Parathyroid adenoma (tissue), 2 donors: ENCODE measurements at regions not wholly inside any gene's neighbourhood (a gene's known extent, or its start where the extent isn't known, plus 50 kb on each side); places are given as distances from the start of the nearest gene placed in this dataset.

Experiments
- H2AFZ ChIP-seq: fragments of 300-600 bp; sonication (generic); one replicate; pipeline ENCODE4 v1.7.0; 2017; ENCODE audit warnings: antibody characterized with exemption, mild to moderate bottlenecking
- H3K27ac ChIP-seq: fragments of 300-600 bp; sonication (generic); one replicate; pipeline ENCODE4 v1.7.0; 2017
- H3K27me3 ChIP-seq: fragments of 300-600 bp; sonication (generic); one replicate; pipeline ENCODE4 v1.7.0; 2017; ENCODE audit warnings: low read length; ENCODE audit not compliant: control insufficient read depth, insufficient read depth
- H3K36me3 ChIP-seq: fragments of 300-600 bp; sonication (generic); one replicate; pipeline ENCODE4 v1.7.0; 2017; ENCODE audit warnings: low read length; ENCODE audit not compliant: control insufficient read depth, insufficient read depth
- H3K4me1 ChIP-seq: fragments of 300-600 bp; sonication (generic); one replicate; pipeline ENCODE4 v1.7.0; 2017; ENCODE audit warnings: control low read depth
- H3K4me2 ChIP-seq: fragments of 300-600 bp; sonication (generic); one replicate; pipeline ENCODE4 v1.7.0; 2017; ENCODE audit warnings: low read length
- H3K4me3 ChIP-seq: fragments of 300-600 bp; sonication (generic); one replicate; pipeline ENCODE4 v1.7.0; 2017; ENCODE audit warnings: low read depth, low read length
- H3K79me2 ChIP-seq: fragments of 300-600 bp; sonication (generic); one replicate; pipeline ENCODE4 v1.7.0; 2017; ENCODE audit warnings: control low read depth
- H3K9ac ChIP-seq: fragments of 300-600 bp; sonication (generic); one replicate; pipeline ENCODE4 v1.7.0; 2017; ENCODE audit warnings: mild to moderate bottlenecking
- H3K9me3 ChIP-seq: fragments of 300-600 bp; sonication (generic); one replicate; pipeline ENCODE4 v1.7.0; 2017; ENCODE audit warnings: low read length; ENCODE audit not compliant: control insufficient read depth
- TF ChIP-seq, protein P1 (sequence below): fragments of 300-600 bp; sonication (generic); IDR thresholded peaks from one replicate; pipeline ENCODE4 v1.7.0; 2017; ENCODE audit warnings: antibody characterized with exemption, mild to moderate bottlenecking
- donor health status: primary hyperparathyroidism.

- H3K4me2 ChIP-seq = no peak overlapping the region
- H3K79me2 ChIP-seq = no peaks in the 10 kb centered on the region
- H3K27me3 ChIP-seq = no peaks in the 10 kb centered on the region
- no peak overlapping the region for H3K4me3 ChIP-seq
- H3K36me3 ChIP-seq = no peaks in the 10 kb centered on the region
- H3K9ac ChIP-seq = no peak overlapping the region
- TF ChIP-seq, protein P1, sequence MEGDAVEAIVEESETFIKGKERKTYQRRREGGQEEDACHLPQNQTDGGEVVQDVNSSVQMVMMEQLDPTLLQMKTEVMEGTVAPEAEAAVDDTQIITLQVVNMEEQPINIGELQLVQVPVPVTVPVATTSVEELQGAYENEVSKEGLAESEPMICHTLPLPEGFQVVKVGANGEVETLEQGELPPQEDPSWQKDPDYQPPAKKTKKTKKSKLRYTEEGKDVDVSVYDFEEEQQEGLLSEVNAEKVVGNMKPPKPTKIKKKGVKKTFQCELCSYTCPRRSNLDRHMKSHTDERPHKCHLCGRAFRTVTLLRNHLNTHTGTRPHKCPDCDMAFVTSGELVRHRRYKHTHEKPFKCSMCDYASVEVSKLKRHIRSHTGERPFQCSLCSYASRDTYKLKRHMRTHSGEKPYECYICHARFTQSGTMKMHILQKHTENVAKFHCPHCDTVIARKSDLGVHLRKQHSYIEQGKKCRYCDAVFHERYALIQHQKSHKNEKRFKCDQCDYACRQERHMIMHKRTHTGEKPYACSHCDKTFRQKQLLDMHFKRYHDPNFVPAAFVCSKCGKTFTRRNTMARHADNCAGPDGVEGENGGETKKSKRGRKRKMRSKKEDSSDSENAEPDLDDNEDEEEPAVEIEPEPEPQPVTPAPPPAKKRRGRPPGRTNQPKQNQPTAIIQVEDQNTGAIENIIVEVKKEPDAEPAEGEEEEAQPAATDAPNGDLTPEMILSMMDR = no peak
- H2AFZ ChIP-seq = no peak overlapping the region
- H3K9me3 ChIP-seq = no peaks in the 10 kb centered on the region
- no peaks in the 10 kb centered on the region for H3K4me1 ChIP-seq
- H3K27ac ChIP-seq = no peak overlapping the region
Observed at GRCh38 chr18:40366521-40366920, 1588.5 kb upstream of the PIK3C3 start.

GRCh38 chr18:40365526-40365925 is 1589.5 kb upstream of the PIK3C3 start:
- H3K4me1 ChIP-seq = no peaks in the 10 kb centered on the region
- H3K79me2 ChIP-seq = no peaks in the 10 kb centered on the region
- TF ChIP-seq, protein P1 = no peak
- no peak overlapping the region for H2AFZ ChIP-seq
- H3K27ac ChIP-seq = no peak overlapping the region
- H3K9ac ChIP-seq = no peak overlapping the region
- no peaks in the 10 kb centered on the region for H3K36me3 ChIP-seq
- H3K4me2 ChIP-seq = no peak overlapping the region
- no peak overlapping the region for H3K4me3 ChIP-seq
- H3K9me3 ChIP-seq = no peaks in the 10 kb centered on the region
- no peaks in the 10 kb centered on the region for H3K27me3 ChIP-seq

GRCh38 chr18:40360558-40360957 is 1594.5 kb upstream of the PIK3C3 start:
- no peaks in the 10 kb centered on the region for H3K36me3 ChIP-seq
- no peaks in the 10 kb centered on the region for H3K27me3 ChIP-seq
- no peak overlapping the region for H3K9ac ChIP-seq
- no peaks in the 10 kb centered on the region for H3K9me3 ChIP-seq
- TF ChIP-seq, protein P1 = no peak
- no peak overlapping the region for H3K27ac ChIP-seq
- H3K4me1 ChIP-seq = no peaks in the 10 kb centered on the region
- no peak overlapping the region for H2AFZ ChIP-seq
- no peaks in the 10 kb centered on the region for H3K79me2 ChIP-seq
- no peak overlapping the region for H3K4me2 ChIP-seq
- no peak overlapping the region for H3K4me3 ChIP-seq

DNA sequence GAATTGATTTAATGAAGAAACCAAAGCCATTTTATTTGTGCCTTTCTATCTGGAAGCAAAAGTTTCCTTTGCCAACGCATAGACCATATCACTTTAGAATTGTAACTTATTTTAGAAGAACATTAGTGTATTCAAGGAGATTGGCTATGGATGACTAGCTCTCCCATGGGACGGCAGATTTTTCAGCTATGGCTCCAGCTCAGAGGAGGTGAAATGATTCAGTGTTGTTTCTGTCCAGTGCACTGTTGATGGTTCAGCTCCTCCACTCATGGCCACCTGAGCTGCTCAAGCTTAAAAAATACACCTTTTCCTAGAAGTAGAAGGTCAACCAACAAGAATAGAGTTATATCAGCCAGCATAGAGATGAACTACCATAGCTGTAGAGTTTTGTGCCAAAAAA is 1597.5 kb upstream of the PIK3C3 start:
- Histone ChIP-seq H3K4me3 (no peak overlapping the region), H3K27me3 (no peaks in the 10 kb centered on the region), H3K9me3 (no peaks in the 10 kb centered on the region), H3K27ac (no peak overlapping the region), H3K79me2 (no peaks in the 10 kb centered on the region), H3K9ac (no peak overlapping the region), H2AFZ (no peak overlapping the region), H3K4me2 (no peak overlapping the region), H3K4me1 (no peaks in the 10 kb centered on the region), H3K36me3 (no peaks in the 10 kb centered on the region)
- TF ChIP-seq, protein P1 = no peak

DNA sequence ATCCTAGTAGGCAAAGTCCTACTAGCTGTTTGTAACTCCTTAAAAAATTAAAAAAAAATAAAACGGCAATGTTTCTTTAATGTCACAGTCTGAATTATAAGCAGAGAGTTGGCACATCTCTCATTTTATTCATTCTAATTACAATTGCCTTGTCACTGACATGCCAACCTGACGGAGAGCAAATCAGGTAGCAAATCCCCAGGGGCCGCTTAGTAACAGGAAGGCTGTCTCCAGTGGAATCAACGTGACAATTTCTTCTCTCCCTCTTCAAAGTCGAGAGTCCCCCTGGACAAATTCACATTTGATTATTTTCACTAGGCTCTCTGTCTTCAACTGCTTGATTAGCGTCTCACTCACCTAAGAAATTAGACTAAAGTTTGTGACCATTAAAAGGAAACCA is 1598.9 kb upstream of the PIK3C3 start:
- H3K27ac ChIP-seq = no peak overlapping the region
- H3K79me2 ChIP-seq = no peaks in the 10 kb centered on the region
- no peaks in the 10 kb centered on the region for H3K9me3 ChIP-seq
- H3K9ac ChIP-seq = no peak overlapping the region
- TF ChIP-seq, protein P1 = no peak
- no peak overlapping the region for H3K4me2 ChIP-seq
- H2AFZ ChIP-seq = no peak overlapping the region
- H3K27me3 ChIP-seq = no peaks in the 10 kb centered on the region
- no peak overlapping the region for H3K4me3 ChIP-seq
- no peaks in the 10 kb centered on the region for H3K4me1 ChIP-seq
- H3K36me3 ChIP-seq = no peaks in the 10 kb centered on the region
